IMR-90 (cell line): ENCODE measurements at regions not wholly inside any gene's neighbourhood (a gene's known extent, or its start where the extent isn't known, plus 50 kb on each side); places are given as distances from the start of the nearest gene placed in this dataset.

Experiments used
- ATAC-seq: fragments of 200-7000 bp; cut with Tn5 transposase; 2 replicates; pipeline ENCODE4 v1.9.1; 2020; ENCODE audit warnings: low read depth, mild to moderate bottlenecking, moderate library complexity
- BruUV-seq: library from RNA; stranded (reverse); fragments of 400-500 nt; replicated peaks from 2 replicates; lab custom pipeline; 2021; lab: Mats Ljungman, UMichigan
- CTCF ChIA-PET: fragments of 300-600 bp; formaldehyde crosslinking; extraction: SDS; loops from one replicate; lab custom pipeline; 2021; ENCODE audit warnings: antibody characterized with exemption; lab: Yijun Ruan, JAX
- POLR2A ChIA-PET: fragments of 300-600 bp; sonication (Branson Sonifier 250); formaldehyde crosslinking; loops from one replicate; lab custom pipeline; 2022; ENCODE audit warnings: antibody characterized with exemption; ENCODE audit not compliant: unreplicated experiment; lab: Charles Lee
- DNase-seq: peaks from one replicate; pipeline ENCODE4 v3.0.0; 2013
- H2AFZ ChIP-seq: replicated peaks from 2 replicates; pipeline ENCODE3; 2013; ENCODE audit warnings: low read length, mild to moderate bottlenecking; ENCODE audit not compliant: poor library complexity
- H2AK5ac ChIP-seq: 2 replicates; pipeline ENCODE4 v1.6.1; 2013; ENCODE audit warnings: low read depth, low read length, inconsistent platforms
- H2AK9ac ChIP-seq: replicated peaks from 2 replicates; pipeline ENCODE3; 2013; ENCODE audit warnings: mild to moderate bottlenecking, low read depth, low read length, moderate library complexity; ENCODE audit not compliant: poor library complexity
- H2BK120ac ChIP-seq: 2 replicates; pipeline ENCODE4 v1.6.1; 2013; ENCODE audit warnings: low read depth, low read length, inconsistent platforms
- H2BK15ac ChIP-seq: 3 replicates; pipeline ENCODE4 v1.6.1; 2013; ENCODE audit warnings: low read depth, low read length, inconsistent platforms
- H2BK20ac ChIP-seq: 2 replicates; pipeline ENCODE4 v1.6.1; 2013; ENCODE audit warnings: low read depth, mild to moderate bottlenecking, inconsistent platforms, low read length, moderate library complexity
- H2BK5ac ChIP-seq: 2 replicates; pipeline ENCODE4 v1.6.1; 2013; ENCODE audit warnings: mild to moderate bottlenecking, low read depth, low read length, inconsistent platforms; ENCODE audit not compliant: poor library complexity, severe bottlenecking
- H3K14ac ChIP-seq: replicated peaks from 2 replicates; pipeline ENCODE4 v1.6.1; 2013; ENCODE audit warnings: low read depth, low read length, inconsistent platforms
- H3K18ac ChIP-seq: 2 replicates; pipeline ENCODE4 v1.6.1; 2013; ENCODE audit warnings: low read depth, low read length, control low read depth
- H3K23ac ChIP-seq: 2 replicates; pipeline ENCODE4 v1.6.1; 2013; ENCODE audit warnings: low read depth, low read length, inconsistent platforms
- H3K27ac ChIP-seq: 2 replicates; pipeline ENCODE4 v1.5.1; 2013; ENCODE audit warnings: mild to moderate bottlenecking, control low read depth, low read length; ENCODE audit not compliant: insufficient read depth
- H3K27me3 ChIP-seq: 2 replicates; pipeline ENCODE4 v1.6.1; 2013; ENCODE audit warnings: low read length; ENCODE audit not compliant: control insufficient read depth, insufficient read depth
- H3K36me3 ChIP-seq: 2 replicates; pipeline ENCODE4 v1.6.1; 2013; ENCODE audit warnings: low read length, mixed read lengths; ENCODE audit not compliant: control insufficient read depth, insufficient read depth
- H3K4ac ChIP-seq: 2 replicates; pipeline ENCODE4 v1.6.1; 2013; ENCODE audit warnings: low read depth, low read length, inconsistent platforms
- H3K4me1 ChIP-seq: 2 replicates; pipeline ENCODE4 v1.6.1; 2013; ENCODE audit warnings: low read length, mixed read lengths; ENCODE audit not compliant: control insufficient read depth, insufficient read depth
- H3K4me2 ChIP-seq: 2 replicates; pipeline ENCODE4 v1.6.1; 2013; ENCODE audit warnings: low read depth, mild to moderate bottlenecking, control low read depth, low read length, moderate library complexity
- H3K4me3 ChIP-seq: 2 replicates; pipeline ENCODE4 v1.5.1; 2013; ENCODE audit warnings: low read depth, mild to moderate bottlenecking, control low read depth, low read length, moderate library complexity; ENCODE audit not compliant: insufficient read depth
- H3K56ac ChIP-seq: 2 replicates; pipeline ENCODE4 v1.6.1; 2013; ENCODE audit warnings: low read length, inconsistent platforms; ENCODE audit not compliant: insufficient read depth; ENCODE audit errors: extremely low read depth
- H3K79me1 ChIP-seq, 2 experiments: 2 replicates each; pipeline ENCODE4 v1.6.1; 2013; ENCODE audit warnings: low read length in 2 of 2, inconsistent platforms in 1 of 2, low read depth in 1 of 2
- H3K9ac ChIP-seq: 2 replicates; pipeline ENCODE4 v1.6.1; 2013; ENCODE audit warnings: low read depth, low read length, control low read depth
- H3K9me1 ChIP-seq: 2 replicates; pipeline ENCODE4 v1.6.1; 2013; ENCODE audit warnings: low read length, inconsistent platforms; ENCODE audit not compliant: insufficient read depth
- H3K9me3 ChIP-seq: 2 replicates; pipeline ENCODE4 v1.6.1; 2013; ENCODE audit warnings: low read length; ENCODE audit not compliant: control insufficient read depth, insufficient read depth
- H4K20me1 ChIP-seq: 2 replicates; pipeline ENCODE4 v1.6.1; 2013; ENCODE audit warnings: low read length, inconsistent platforms; ENCODE audit not compliant: insufficient read depth
- H4K5ac ChIP-seq: 2 replicates; pipeline ENCODE4 v1.6.1; 2013; ENCODE audit warnings: mild to moderate bottlenecking, low read depth, low read length, control low read depth
- H4K8ac ChIP-seq, 2 experiments: 2 replicates each; pipeline ENCODE4 v1.6.1; 2013; ENCODE audit warnings: low read depth in 2 of 2, low read length in 2 of 2, control low read depth in 1 of 2, inconsistent platforms in 1 of 2
- H4K91ac ChIP-seq: 2 replicates; pipeline ENCODE4 v1.6.1; 2013; ENCODE audit warnings: low read depth, low read length, inconsistent platforms; ENCODE audit not compliant: insufficient read depth
- CEBPB ChIP-seq: IDR thresholded peaks from 2 replicates; pipeline ENCODE4 v1.6.1; 2012; ENCODE audit warnings: low read depth, low read length, improper control_type of control experiment
- RCOR1 ChIP-seq: IDR thresholded peaks from 2 replicates; pipeline ENCODE4 v1.6.1; 2012; ENCODE audit warnings: mild to moderate bottlenecking, low read length, improper control_type of control experiment; ENCODE audit not compliant: insufficient replicate concordance
- WGBS, 2 experiments: methylation state at CpG; one replicate each; pipeline versions ENCODE4 v1.1.5 to v1.1.7; 2013; ENCODE audit warnings: missing lambda C conversion rate in 2 of 2; ENCODE audit not compliant: insufficient read length in 1 of 2; ENCODE audit errors: extremely low coverage in 2 of 2; 5-methylcytosine and 5-hydroxymethylcytosine counted together
- dilution Hi-C: fragments of 300-500 bp; cut with HindIII; formaldehyde crosslinking; loops from one replicate; pipeline ENCODE4 v1.14.3; 2018; ENCODE audit warnings: low sequenced_read_pairs; ENCODE audit not compliant: unreplicated experiment
- in situ Hi-C: fragments of 300-500 bp; cut with MboI; formaldehyde crosslinking; loops from 3 replicates; pipeline ENCODE4 v1.14.3; 2019; ENCODE audit warnings: low sequenced_read_pairs, inconsistent platforms, mixed read lengths
- intact Hi-C: fragments of 100-400 bp; cut with micrococcal nuclease; formaldehyde crosslinking; loops from 2 replicates; pipeline ENCODE4 v1.10.0; 2022
- TF ChIP-seq, protein P1 (sequence below): fragments of 150-350 bp; IDR thresholded peaks from 2 replicates; pipeline ENCODE4 v1.6.1; 2017; ENCODE audit warnings: mild to moderate bottlenecking, antibody characterized with exemption, low read length, low read depth

DNA sequence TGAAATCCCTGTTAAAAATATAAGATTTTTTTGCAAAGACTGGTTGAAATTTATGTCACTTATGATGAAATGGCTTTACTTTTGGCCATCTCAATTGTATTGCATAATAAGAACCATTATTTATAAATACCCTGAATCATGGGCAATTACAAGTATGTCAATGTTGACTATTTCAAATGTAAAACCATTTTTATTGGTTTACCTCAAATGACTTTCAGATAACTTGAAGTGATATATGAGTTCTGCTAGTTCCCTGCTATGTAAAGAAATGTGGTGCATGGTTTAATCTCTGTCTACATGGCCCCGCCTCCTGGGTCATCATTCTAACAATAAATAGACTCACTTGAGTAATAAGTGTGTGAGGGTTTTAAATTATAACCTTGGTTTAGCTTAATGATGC is 275.6 kb upstream of the PREP start:
- Histone ChIP-seq H4K8ac (no peak overlapping the region), H3K4me2 (no peak overlapping the region), H2AK9ac (no peak overlapping the region), H3K56ac (no peak overlapping the region), H2BK15ac (no peak overlapping the region), H3K9ac (no peak overlapping the region), H2AFZ (no peak overlapping the region), H3K23ac (no peak overlapping the region), H3K27me3 (no peaks in the 10 kb centered on the region), H3K4me1 (peaks cover 2% of the 10 kb centered on the region; the same call in 1 of the 2 replicates), H3K4me3 (no peak overlapping the region), H4K20me1 (no peaks in the 10 kb centered on the region), H3K27ac (no peak overlapping the region), H3K14ac (no peak overlapping the region), H2BK120ac (no peak overlapping the region), H4K5ac (no peak overlapping the region), H3K36me3 (no peaks in the 10 kb centered on the region), H3K4ac (no peak overlapping the region), H3K79me1 (no peaks in the 10 kb centered on the region), H3K18ac (no peak overlapping the region), H3K9me3 (no peaks in the 10 kb centered on the region), H2BK5ac (no peak overlapping the region), H2BK20ac (no peak overlapping the region), H2AK5ac (no peak overlapping the region), H3K9me1 (no peaks in the 10 kb centered on the region), H4K91ac (no peak overlapping the region)
- TF ChIP-seq, protein P1, sequence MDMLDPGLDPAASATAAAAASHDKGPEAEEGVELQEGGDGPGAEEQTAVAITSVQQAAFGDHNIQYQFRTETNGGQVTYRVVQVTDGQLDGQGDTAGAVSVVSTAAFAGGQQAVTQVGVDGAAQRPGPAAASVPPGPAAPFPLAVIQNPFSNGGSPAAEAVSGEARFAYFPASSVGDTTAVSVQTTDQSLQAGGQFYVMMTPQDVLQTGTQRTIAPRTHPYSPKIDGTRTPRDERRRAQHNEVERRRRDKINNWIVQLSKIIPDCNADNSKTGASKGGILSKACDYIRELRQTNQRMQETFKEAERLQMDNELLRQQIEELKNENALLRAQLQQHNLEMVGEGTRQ, result no peak
- TF ChIP-seq CEBPB, result peak; percentile 56; the same call in 1 of the 2 replicates
- TF ChIP-seq RCOR1, result no peak
- dilution Hi-C loops (no loop called here), intact Hi-C loops (no loop called here), in situ Hi-C loops (no loop called here)
- ATAC-seq (no peak), DNase-seq (peak; percentile 6)
- ChIA-PET CTCF (no interaction called here), POLR2A (no interaction called here)
- WGBS, 2 experiments, result no CpG with 5 or more reads among the region's 1 CpG
- no TSS peak for BruUV-seq
